ENCODE measurements at regions not wholly inside any gene's neighbourhood (a gene's known extent, or its start where the extent isn't known, plus 50 kb on each side); places are given as distances from the start of the nearest gene placed in this dataset.

DNA sequence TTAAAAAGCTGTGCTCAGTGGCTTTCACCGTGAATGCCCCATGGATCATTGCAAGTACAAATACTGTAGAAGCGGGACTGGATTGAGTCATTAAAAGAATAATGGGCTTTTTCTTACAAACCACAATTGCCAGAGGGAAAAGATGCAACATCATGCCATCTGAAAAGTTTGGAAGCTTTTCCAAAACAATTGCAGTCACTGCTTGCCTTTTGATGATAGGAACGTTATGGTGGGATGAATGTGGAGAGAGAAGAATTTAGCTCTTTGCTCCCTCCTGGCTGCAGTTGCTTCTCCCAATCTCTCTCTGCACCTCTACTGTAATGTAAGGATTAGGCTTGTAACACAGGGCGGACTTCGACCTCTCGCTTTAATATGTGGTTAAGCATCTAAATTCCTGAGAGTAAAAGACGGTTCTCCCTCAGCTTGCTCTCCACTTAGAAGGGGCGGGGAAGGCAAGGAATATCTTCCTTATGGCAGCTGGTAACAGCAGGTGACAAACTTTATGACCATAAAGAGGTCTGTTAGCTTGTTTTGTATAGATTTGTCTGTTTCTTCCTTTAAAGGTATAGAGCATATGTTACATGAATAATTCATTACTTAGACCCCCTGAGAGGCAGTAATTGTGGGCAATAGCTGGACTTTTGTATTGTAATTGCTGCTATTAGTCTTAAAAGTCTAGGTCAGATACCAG lies 376.1 kb downstream of the UTRN start:
- H3K4me3 ChIP-seq: peak overlapping the region; percentile 35
- peaks cover 74% of the 10 kb centered on the region for H3K4me1 ChIP-seq (ENCODE audit: insufficient read depth)
- no peaks in the 10 kb centered on the region for H3F3A ChIP-seq (replicated peaks; ENCODE audit: low read depth)
- no peak overlapping the region for H3K27ac ChIP-seq (ENCODE audit: low read depth)
- H3K27me3 ChIP-seq (ENCODE audit: insufficient read depth): peaks cover 13% of the 10 kb centered on the region; the same call in 1 of the 2 replicates
- H3K4me2 ChIP-seq: peak overlapping the region; percentile 65
- Mint-ChIP-seq H3K27ac (no peak overlapping the region), H3K27me3 (ENCODE audit: insufficient read depth, low read depth, poor library complexity) (peaks cover 4% of the 10 kb centered on the region), H3K9me3 (no peaks in the 10 kb centered on the region), H3K36me3 (ENCODE audit: low read depth) (no peaks in the 10 kb centered on the region), H3K4me3 (peak overlapping the region; percentile 49; the same call in 2 of the 3 replicates), H3K4me1 (peaks cover 51% of the 10 kb centered on the region)
- H2AFZ ChIP-seq: no peak overlapping the region
- no peaks in the 10 kb centered on the region for H3K36me3 ChIP-seq (ENCODE audit: insufficient read depth)
- DNase-seq (ENCODE audit: low spot score): peak; percentile 78
- no peaks in the 10 kb centered on the region for H4K20me1 ChIP-seq (replicated peaks; ENCODE audit: insufficient read depth)
- TF ChIP-seq, protein P1, sequence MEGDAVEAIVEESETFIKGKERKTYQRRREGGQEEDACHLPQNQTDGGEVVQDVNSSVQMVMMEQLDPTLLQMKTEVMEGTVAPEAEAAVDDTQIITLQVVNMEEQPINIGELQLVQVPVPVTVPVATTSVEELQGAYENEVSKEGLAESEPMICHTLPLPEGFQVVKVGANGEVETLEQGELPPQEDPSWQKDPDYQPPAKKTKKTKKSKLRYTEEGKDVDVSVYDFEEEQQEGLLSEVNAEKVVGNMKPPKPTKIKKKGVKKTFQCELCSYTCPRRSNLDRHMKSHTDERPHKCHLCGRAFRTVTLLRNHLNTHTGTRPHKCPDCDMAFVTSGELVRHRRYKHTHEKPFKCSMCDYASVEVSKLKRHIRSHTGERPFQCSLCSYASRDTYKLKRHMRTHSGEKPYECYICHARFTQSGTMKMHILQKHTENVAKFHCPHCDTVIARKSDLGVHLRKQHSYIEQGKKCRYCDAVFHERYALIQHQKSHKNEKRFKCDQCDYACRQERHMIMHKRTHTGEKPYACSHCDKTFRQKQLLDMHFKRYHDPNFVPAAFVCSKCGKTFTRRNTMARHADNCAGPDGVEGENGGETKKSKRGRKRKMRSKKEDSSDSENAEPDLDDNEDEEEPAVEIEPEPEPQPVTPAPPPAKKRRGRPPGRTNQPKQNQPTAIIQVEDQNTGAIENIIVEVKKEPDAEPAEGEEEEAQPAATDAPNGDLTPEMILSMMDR (conservative IDR thresholded peaks at IDR 0.05; ENCODE audit: low read depth in 2 of 2): peak in 1 of 2 experiments; percentile 18; a peak in 1 of 4 replicates
- TF ChIP-seq EZH2phosphoT487 (IDR thresholded peaks at IDR 0.05; ENCODE audit: unreplicated experiment) (no peak), ZNF331 (CRISPR knock-in tag; IDR thresholded peaks at IDR 0.05; ENCODE audit: low read depth) (no peak), NANOG (IDR thresholded peaks at IDR 0.05; ENCODE audit: borderline replicate concordance) (peak; percentile 93), JUNB (IDR thresholded peaks at IDR 0.05; ENCODE audit: unreplicated experiment) (no peak)
- TF ChIP-seq, protein P2, sequence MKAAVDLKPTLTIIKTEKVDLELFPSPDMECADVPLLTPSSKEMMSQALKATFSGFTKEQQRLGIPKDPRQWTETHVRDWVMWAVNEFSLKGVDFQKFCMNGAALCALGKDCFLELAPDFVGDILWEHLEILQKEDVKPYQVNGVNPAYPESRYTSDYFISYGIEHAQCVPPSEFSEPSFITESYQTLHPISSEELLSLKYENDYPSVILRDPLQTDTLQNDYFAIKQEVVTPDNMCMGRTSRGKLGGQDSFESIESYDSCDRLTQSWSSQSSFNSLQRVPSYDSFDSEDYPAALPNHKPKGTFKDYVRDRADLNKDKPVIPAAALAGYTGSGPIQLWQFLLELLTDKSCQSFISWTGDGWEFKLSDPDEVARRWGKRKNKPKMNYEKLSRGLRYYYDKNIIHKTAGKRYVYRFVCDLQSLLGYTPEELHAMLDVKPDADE (IDR thresholded peaks at IDR 0.05): no peak
- ATAC-seq: peak; percentile 60
- H3K9me2 ChIP-seq (ENCODE audit: insufficient read depth): no peaks in the 10 kb centered on the region
- H3K79me2 ChIP-seq (replicated peaks; ENCODE audit: insufficient read depth): peaks cover 54% of the 10 kb centered on the region

DNA sequence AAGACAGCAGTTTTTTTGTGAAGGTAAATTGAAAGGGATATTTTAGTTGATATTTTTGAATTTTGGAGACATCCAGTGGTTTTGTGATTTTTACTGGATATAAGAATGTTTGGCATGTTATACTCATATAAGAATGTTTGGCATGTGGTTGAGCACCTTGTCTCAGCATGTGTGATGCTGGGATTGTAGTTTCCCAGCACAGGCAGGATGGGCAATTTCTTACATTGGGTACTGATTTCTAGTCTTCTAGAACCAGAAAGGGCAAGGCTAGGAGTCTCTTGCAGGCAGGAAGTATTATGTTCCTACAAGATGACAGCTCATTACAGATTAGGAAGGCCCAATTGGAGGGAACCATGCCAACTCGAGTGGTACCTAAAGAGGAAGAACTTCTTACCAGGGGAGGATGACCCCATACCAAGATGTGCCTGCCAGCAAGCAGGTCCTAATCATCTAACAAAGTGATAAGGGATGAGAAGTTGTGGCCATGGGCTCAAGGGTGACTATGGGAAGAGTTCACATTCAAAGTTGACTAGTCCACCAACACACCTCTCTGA lies 377.8 kb downstream of the UTRN start:
- ATAC-seq: no peak
- H3F3A ChIP-seq (replicated peaks; ENCODE audit: low read depth): no peaks in the 10 kb centered on the region
- no peak for DNase-seq (ENCODE audit: low spot score)
- Mint-ChIP-seq H3K27me3 (ENCODE audit: insufficient read depth, low read depth, poor library complexity) (peaks cover 4% of the 10 kb centered on the region), H3K27ac (no peak overlapping the region), H3K4me1 (peaks cover 44% of the 10 kb centered on the region), H3K36me3 (ENCODE audit: low read depth) (no peaks in the 10 kb centered on the region), H3K4me3 (no peak overlapping the region), H3K9me3 (no peaks in the 10 kb centered on the region)
- H3K9me2 ChIP-seq (ENCODE audit: insufficient read depth): no peaks in the 10 kb centered on the region
- peaks cover 63% of the 10 kb centered on the region for H3K4me1 ChIP-seq (ENCODE audit: insufficient read depth)
- H3K36me3 ChIP-seq (ENCODE audit: insufficient read depth): no peaks in the 10 kb centered on the region
- no peak overlapping the region for H3K4me3 ChIP-seq
- H3K27ac ChIP-seq (ENCODE audit: low read depth): no peak overlapping the region
- peaks cover 13% of the 10 kb centered on the region; the same call in 1 of the 2 replicates for H3K27me3 ChIP-seq (ENCODE audit: insufficient read depth)
- no peaks in the 10 kb centered on the region for H4K20me1 ChIP-seq (replicated peaks; ENCODE audit: insufficient read depth)
- H3K79me2 ChIP-seq (replicated peaks; ENCODE audit: insufficient read depth): peaks cover 64% of the 10 kb centered on the region
- peak overlapping the region; percentile 59 for H3K4me2 ChIP-seq
- no peak overlapping the region for H2AFZ ChIP-seq
- TF ChIP-seq CREB1 (CRISPR knock-in tag; IDR thresholded peaks at IDR 0.05; ENCODE audit: low read depth) (no peak), POLR2AphosphoS5 (IDR thresholded peaks at IDR 0.05; ENCODE audit: low read depth) (no peak), ZNF331 (CRISPR knock-in tag; IDR thresholded peaks at IDR 0.05; ENCODE audit: low read depth) (no peak), NANOG (IDR thresholded peaks at IDR 0.05; ENCODE audit: borderline replicate concordance) (no peak), ZNF114 (CRISPR knock-in tag; IDR thresholded peaks at IDR 0.05) (no peak), JUNB (IDR thresholded peaks at IDR 0.05; ENCODE audit: unreplicated experiment) (no peak)
- TF ChIP-seq, protein P3, sequence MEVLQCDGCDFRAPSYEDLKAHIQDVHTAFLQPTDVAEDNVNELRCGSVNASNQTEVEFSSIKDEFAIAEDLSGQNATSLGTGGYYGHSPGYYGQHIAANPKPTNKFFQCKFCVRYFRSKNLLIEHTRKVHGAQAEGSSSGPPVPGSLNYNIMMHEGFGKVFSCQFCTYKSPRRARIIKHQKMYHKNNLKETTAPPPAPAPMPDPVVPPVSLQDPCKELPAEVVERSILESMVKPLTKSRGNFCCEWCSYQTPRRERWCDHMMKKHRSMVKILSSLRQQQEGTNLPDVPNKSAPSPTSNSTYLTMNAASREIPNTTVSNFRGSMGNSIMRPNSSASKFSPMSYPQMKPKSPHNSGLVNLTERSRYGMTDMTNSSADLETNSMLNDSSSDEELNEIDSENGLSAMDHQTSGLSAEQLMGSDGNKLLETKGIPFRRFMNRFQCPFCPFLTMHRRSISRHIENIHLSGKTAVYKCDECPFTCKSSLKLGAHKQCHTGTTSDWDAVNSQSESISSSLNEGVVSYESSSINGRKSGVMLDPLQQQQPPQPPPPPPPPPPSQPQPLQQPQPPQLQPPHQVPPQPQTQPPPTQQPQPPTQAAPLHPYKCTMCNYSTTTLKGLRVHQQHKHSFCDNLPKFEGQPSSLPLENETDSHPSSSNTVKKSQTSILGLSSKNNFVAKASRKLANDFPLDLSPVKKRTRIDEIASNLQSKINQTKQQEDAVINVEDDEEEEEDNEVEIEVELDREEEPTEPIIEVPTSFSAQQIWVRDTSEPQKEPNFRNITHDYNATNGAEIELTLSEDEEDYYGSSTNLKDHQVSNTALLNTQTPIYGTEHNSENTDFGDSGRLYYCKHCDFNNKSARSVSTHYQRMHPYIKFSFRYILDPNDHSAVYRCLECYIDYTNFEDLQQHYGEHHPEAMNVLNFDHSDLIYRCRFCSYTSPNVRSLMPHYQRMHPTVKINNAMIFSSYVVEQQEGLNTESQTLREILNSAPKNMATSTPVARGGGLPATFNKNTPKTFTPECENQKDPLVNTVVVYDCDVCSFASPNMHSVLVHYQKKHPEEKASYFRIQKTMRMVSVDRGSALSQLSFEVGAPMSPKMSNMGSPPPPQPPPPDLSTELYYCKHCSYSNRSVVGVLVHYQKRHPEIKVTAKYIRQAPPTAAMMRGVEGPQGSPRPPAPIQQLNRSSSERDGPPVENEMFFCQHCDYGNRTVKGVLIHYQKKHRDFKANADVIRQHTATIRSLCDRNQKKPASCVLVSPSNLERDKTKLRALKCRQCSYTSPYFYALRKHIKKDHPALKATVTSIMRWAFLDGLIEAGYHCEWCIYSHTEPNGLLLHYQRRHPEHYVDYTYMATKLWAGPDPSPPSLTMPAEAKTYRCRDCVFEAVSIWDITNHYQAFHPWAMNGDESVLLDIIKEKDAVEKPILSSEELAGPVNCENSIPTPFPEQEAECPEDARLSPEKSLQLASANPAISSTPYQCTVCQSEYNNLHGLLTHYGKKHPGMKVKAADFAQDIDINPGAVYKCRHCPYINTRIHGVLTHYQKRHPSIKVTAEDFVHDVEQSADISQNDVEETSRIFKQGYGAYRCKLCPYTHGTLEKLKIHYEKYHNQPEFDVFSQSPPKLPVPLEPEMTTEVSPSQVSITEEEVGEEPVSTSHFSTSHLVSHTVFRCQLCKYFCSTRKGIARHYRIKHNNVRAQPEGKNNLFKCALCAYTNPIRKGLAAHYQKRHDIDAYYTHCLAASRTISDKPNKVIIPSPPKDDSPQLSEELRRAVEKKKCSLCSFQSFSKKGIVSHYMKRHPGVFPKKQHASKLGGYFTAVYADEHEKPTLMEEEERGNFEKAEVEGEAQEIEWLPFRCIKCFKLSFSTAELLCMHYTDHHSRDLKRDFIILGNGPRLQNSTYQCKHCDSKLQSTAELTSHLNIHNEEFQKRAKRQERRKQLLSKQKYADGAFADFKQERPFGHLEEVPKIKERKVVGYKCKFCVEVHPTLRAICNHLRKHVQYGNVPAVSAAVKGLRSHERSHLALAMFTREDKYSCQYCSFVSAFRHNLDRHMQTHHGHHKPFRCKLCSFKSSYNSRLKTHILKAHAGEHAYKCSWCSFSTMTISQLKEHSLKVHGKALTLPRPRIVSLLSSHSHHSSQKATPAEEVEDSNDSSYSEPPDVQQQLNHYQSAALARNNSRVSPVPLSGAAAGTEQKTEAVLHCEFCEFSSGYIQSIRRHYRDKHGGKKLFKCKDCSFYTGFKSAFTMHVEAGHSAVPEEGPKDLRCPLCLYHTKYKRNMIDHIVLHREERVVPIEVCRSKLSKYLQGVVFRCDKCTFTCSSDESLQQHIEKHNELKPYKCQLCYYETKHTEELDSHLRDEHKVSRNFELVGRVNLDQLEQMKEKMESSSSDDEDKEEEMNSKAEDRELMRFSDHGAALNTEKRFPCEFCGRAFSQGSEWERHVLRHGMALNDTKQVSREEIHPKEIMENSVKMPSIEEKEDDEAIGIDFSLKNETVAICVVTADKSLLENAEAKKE (CRISPR knock-in tag; IDR thresholded peaks at IDR 0.05): no peak
- TF ChIP-seq, protein P2 (IDR thresholded peaks at IDR 0.05): no peak

Measured in GM23338 (cell line).